BJ (cell line): ENCODE measurements at regions not wholly inside any gene's neighbourhood (a gene's known extent, or its start where the extent isn't known, plus 50 kb on each side); places are given as distances from the start of the nearest gene placed in this dataset.

Experiments used
- CTCF ChIA-PET: fragments of 350-600 bp; formaldehyde crosslinking; extraction: SDS; loops from one replicate; lab custom pipeline; 2021; ENCODE audit warnings: antibody characterized with exemption, inconsistent platforms; lab: Yijun Ruan, JAX
- POLR2A ChIA-PET: fragments of 300-600 bp; sonication (Branson Sonifier 250); formaldehyde crosslinking; extraction: SDS; loops from one replicate; lab custom pipeline; 2021; ENCODE audit warnings: antibody characterized with exemption; lab: Charles Lee
- DNase-seq: peaks from one replicate; pipeline ENCODE4 v3.0.0-alpha.2; 2011; ENCODE audit warnings: low read depth
- H3K27me3 ChIP-seq: 2 replicates; pipeline ENCODE4 v1.6.0; 2011; ENCODE audit warnings: low read length; ENCODE audit not compliant: control insufficient read depth, insufficient read depth
- H3K36me3 ChIP-seq: 2 replicates; pipeline ENCODE4 v1.5.1; 2011; ENCODE audit warnings: low read length; ENCODE audit not compliant: control insufficient read depth, insufficient read depth
- H3K4me3 ChIP-seq: 2 replicates; pipeline ENCODE4 v1.5.1; 2011; ENCODE audit warnings: low read depth, mild to moderate bottlenecking, control low read depth, low read length
- CTCF ChIP-seq: IDR thresholded peaks from 2 replicates; pipeline ENCODE4 v1.5.1; 2011; ENCODE audit warnings: low read depth, mild to moderate bottlenecking, control low read depth, inconsistent platforms, low read length, moderate library complexity; ENCODE audit not compliant: insufficient read depth

GRCh38 chr2:100753444-100753843, 66.5 kb upstream of the NPAS2 start:
- ChIA-PET CTCF (interaction anchor here (2.2 kb wide), 1 partner anchor 65 kb away, joined by 6 read pairs; no protein-coding TSS in a partner anchor), POLR2A (no interaction called here)
- H3K36me3 ChIP-seq = no peaks in the 10 kb centered on the region
- no peaks in the 10 kb centered on the region for H3K27me3 ChIP-seq
- no peak overlapping the region for H3K4me3 ChIP-seq
- no peak for DNase-seq
- TF ChIP-seq CTCF = no peak

GRCh38 chr2:100753881-100754280, 66.1 kb upstream of the NPAS2 start:
- no peaks in the 10 kb centered on the region for H3K36me3 ChIP-seq
- TF ChIP-seq CTCF = no peak
- H3K4me3 ChIP-seq = no peak overlapping the region
- CTCF ChIA-PET = interaction anchor here (0.5 to 2.2 kb wide), 3 partner anchors 26 to 174 kb away, joined by 3 to 6 read pairs (median 3); no protein-coding TSS in a partner anchor
- POLR2A ChIA-PET = no interaction called here
- no peaks in the 10 kb centered on the region for H3K27me3 ChIP-seq
- DNase-seq = no peak

- no peak for TF ChIP-seq CTCF
- Histone ChIP-seq H3K27me3 (no peaks in the 10 kb centered on the region), H3K36me3 (no peaks in the 10 kb centered on the region), H3K4me3 (no peak overlapping the region)
- POLR2A ChIA-PET = no interaction called here
- DNase-seq = no peak
- CTCF ChIA-PET = interaction anchor here (0.9 to 1.1 kb wide), 2 partner anchors 25 to 648 kb away, joined by 3 read pairs; no protein-coding TSS in a partner anchor
Observed at GRCh38 chr2:100754951-100755350, 65.0 kb upstream of the NPAS2 start.

GRCh38 chr2:100755441-100755840, 64.5 kb upstream of the NPAS2 start:
- no peak for DNase-seq
- CTCF ChIA-PET = interaction anchor here (0.9 kb wide), 1 partner anchor 648 kb away, joined by 3 read pairs; no protein-coding TSS in a partner anchor

GRCh38 chr2:100756704-100757103, 63.2 kb upstream of the NPAS2 start:
- ChIA-PET CTCF (no interaction called here), POLR2A (no interaction called here)
- H3K27me3 ChIP-seq = no peaks in the 10 kb centered on the region
- DNase-seq = no peak
- no peak for TF ChIP-seq CTCF
- H3K36me3 ChIP-seq = no peaks in the 10 kb centered on the region
- H3K4me3 ChIP-seq = no peak overlapping the region

More at GRCh38 chr2:100755441-100755840, 64.5 kb upstream of the NPAS2 start:
- TF ChIP-seq CTCF = no peak
- H3K36me3 ChIP-seq = no peaks in the 10 kb centered on the region
- no peak overlapping the region for H3K4me3 ChIP-seq
- POLR2A ChIA-PET = no interaction called here
- H3K27me3 ChIP-seq = no peaks in the 10 kb centered on the region
